Caki2 (cell line): ENCODE measurements at regions not wholly inside any gene's neighbourhood (a gene's known extent, or its start where the extent isn't known, plus 50 kb on each side); places are given as distances from the start of the nearest gene placed in this dataset.
"Not testable (repeated sequence)": the region's sequence is repeated elsewhere in the genome, so short reads cannot be mapped to it uniquely, and the experiment has no call there.

Source experiments
- DNase-seq: peaks from one replicate; pipeline ENCODE4 v3.0.0-alpha.2; 2015; ENCODE audit warnings: low read depth
- in situ Hi-C: cut with HindIII; loops from 2 replicates; pipeline ENCODE4 v1.10.0; 2016; ENCODE audit warnings: low sequenced_read_pairs, low pct_unique_long_range_greater_than_20kb, mixed read lengths

DNA sequence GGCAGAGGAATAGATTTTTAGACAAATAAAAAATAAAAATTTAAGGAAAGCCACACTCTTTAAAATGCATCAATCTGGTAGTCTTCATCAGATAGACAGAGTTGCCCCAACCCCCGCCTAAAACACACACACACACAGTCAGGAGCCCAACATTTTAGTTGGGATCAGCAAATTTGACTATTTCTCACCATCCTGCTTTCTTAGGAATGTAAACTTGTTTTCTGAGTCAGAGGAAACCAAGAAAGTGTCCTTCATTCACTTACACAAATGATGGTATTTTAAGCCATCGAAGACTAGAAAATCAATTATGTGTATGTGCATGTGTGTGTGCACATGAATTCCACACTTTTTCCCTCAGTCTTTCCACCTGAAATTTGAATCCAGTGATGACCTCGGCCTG lies 1657.5 kb downstream of the SLITRK1 start:
- in situ Hi-C loops: no loop called here
- no peak for DNase-seq

DNA sequence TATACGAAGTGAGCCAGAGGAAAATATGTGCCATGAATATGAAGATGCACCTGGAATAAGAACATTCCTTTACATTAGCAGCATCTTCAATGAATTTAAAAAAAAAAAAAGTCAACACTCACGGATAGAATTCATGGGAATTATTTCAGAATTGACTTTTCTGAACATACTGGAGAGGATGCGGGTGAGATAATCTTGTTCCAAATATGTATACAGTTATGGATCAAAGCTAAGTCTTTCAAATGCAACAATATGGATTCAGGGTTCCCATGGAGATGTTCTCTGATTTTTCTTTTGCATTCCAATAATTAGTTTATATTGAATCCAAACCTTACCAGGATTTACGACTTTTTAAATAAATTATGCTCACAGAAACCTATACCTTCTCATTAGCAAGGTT lies 1660.7 kb downstream of the SLITRK1 start:
- DNase-seq: no peak
- in situ Hi-C loops: no loop called here

DNA sequence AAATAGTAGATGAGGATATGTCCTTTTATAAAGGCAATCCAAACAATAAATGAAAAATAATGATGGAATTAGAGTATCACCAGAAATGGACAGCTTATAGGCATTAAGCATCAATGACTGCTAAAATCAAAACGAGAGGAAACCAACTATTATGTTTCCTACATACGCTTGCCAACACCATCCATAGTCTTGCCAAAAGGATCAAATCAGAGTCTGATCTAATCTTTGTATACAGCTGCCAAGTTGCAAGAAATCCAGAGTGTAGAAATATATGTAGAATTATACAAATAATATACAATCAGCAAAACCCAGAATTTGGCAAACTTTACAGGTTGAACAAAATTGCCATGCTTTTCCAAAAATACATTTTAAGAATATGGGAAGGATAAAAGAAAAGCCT lies 1661.6 kb downstream of the SLITRK1 start:
- in situ Hi-C loops: no loop called here
- DNase-seq: no peak

DNA sequence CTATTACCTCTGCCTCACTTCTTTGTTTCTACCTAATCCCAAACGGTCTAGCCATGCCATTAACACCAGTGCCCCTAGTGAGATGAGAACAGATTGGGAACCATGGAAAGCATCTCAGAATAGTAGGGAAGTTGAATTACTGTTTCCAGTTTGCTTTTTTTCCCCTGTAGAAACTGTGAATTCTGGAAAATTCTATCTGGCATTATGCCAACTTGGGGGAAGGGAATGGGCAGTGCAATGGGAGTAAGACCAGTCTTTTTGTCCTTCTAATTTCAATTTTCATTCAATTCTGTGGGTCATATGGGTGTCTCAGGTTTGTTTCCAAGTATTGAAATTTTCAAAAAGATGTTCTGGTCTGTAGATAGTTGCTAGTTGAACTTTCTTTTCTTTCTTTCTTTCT lies 1666.1 kb downstream of the SLITRK1 start:
- in situ Hi-C loops: no loop called here
- DNase-seq: no peak

DNA sequence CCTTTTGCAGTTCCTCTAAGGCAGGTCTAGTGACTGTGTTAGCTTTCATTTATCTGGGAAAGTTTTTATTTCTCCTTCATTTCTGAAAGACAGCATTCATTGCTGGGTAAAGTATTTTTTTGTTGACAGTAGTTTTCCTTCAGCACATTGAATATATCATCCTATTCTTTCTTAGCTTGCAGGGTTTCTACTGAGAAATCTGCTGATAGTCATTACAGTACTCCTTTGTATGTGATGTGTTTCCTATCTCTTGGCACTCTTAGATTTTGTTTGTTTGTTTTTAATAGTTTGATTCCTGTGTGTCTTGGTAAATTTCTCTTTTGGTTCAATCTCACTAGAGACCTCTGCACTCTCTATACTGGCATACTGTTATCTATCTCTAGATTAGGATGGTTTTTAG lies 1667.9 kb downstream of the SLITRK1 start:
- no peak for DNase-seq
- in situ Hi-C loops: no loop called here

DNA sequence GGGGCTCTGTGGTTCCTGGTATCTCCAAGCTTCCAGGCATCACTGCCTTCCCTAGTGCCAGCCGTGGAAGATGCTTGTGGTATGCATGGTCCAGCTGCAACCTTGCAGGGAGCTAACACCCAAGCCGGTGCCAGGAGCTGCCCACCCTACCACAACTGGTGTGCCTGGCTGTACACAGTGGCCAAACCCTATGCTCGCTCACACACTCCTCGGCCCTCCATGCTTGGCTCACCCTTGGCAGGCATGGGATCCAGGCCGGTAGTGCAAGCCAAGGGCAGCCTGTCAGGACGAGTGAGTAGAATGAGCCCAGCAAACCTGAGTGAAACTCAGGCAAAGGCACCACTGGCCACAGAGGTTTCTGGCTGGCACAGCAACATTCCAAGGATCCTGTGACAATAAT lies 1676.0 kb downstream of the SLITRK1 start:
- DNase-seq: no peak
- in situ Hi-C loops: no loop called here

DNA sequence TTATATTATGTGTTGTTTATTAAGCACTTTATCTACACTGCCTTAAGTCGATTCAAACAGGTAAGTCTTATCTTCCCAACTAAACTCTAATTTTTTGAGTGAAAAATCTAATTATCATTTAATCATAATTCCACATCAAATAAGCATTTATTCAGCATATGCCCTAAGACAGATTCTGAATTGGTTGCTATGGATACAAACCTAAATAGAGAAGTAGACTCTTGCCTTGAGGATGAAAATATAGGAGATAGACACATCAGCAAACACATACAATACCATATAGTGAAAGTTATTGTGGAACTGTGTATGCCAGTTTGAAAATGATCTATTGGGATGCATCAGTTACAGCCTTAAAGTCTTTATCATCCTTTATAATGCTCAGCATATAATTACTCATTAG lies 1679.9 kb downstream of the SLITRK1 start:
- in situ Hi-C loops: no loop called here
- DNase-seq: no peak

DNA sequence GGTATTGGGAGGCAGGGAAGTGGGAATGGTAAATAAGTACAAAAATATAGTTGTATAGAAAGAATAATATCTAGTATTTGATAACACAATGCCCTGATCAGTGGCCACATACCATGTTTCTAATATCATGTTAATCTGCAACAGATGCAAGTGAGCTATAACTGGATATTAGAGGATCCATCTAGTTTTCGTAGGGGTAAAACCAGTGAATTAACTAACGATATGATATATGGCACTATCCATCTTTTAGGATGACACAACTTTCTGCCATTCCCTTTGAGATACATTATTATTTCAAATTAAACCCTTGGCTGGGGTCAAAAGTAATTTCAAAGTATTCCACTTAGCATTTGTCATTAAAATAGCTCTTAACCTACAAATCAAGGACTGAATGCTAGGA lies 1686.2 kb downstream of the SLITRK1 start:
- no peak for DNase-seq
- in situ Hi-C loops: no loop called here

DNA sequence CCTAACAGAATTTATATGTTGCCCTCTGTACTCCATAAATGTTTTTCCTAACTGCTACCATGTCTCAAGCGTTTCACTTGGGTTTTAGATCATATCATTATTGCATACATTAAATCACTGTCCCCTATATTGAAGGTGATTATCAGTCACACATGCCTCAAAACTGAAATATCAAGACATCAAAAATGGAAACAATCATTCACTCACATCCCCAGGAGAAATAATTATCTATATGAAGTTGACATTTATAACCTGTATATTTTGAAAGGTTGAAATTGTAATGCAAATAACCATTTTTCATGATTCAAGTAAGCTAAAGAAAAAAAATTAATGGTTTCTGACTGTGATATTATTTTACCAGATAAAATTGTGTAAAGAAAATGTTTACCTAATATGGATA lies 1695.0 kb downstream of the SLITRK1 start:
- no peak for DNase-seq
- in situ Hi-C loops: no loop called here

DNA sequence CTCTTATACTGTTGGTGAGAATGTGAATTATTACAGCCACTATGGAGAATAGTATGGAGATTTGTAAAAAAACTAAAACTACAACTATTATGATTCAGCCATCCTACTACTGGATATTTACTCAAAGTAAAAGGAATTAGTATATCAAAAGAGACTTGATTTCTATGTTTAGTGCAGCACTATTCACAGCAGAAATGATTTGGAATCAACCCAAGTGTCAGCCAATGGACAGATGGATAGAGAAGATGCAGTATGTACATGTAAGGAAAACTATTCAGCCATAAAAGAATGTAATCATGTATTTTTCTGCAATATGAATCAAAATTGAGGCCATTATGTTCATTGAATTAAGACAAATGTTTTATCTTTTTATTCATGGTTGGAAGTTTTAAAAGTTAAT lies 1705.5 kb downstream of the SLITRK1 start:
- DNase-seq: no peak
- in situ Hi-C loops: no loop called here

DNA sequence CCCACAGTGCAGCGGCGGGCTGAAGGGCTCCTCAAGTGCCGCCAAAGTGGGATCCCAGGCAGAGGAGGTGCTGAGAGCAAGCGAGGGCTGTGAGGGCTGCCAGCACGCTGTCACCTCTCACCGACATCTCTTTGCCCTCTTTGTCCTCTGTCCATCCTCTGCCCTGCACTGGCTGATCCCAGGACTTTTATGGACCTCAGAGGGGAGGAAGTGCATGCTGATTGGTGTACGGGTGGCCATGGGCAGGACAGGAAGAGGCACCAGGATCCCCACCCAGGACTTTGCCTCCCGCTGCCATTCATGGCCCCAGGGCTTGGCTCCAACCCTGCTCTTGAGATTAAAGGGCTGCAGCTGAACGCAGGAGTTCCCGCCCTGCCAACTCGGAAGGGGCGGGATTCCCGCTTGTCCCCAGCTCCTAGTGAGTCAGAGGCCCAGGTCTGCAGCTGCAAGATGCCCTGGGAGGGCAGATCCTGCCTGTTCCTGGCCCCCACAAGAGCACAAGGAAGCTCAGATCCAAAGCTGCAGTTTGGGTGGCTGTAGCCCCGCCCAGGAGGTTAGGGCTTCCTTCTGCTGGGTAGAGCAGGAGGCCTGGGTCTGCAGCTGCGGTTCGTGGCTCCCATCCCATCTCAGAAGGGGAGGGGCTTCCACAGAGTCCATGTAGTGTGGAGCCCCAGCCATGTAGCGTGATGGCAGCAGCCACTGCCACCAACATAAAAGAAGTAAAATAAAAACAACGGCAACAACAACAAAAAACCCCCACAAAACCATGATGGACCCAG lies 1716.7 kb downstream of the SLITRK1 start:
- in situ Hi-C loops: no loop called here
- DNase-seq: no peak

DNA sequence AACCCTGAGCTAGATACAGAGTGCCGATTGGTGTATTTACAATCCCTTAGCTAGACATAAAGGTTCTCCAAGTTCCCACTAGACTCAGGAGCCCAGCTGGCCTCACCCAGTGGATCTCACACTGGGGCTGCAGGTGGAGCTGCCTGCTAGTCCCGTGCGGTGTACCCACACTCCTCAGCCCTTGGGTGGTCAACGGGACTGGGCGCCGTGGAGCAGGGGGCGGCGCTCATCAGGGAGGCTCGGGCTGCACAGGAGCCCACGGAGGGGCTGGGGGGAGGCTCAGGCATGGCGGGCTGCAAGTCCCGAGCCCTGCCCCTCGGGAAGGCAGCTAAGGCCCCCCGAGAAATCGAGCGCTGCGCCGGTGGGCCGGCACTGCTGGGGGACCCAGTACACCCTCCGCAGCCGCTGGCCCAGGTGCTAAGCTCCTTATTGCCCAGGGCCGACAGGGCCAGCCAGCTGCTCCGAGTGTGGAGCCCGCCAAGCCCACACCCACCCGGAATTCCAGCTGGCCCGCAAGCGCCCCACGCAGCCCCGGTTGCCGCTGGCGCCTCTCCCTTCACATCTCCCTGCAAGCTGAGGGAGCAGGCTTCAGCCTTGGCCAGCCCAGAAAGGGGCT lies 1717.4 kb downstream of the SLITRK1 start:
- in situ Hi-C loops, DNase-seq: not testable (repeated sequence)

DNA sequence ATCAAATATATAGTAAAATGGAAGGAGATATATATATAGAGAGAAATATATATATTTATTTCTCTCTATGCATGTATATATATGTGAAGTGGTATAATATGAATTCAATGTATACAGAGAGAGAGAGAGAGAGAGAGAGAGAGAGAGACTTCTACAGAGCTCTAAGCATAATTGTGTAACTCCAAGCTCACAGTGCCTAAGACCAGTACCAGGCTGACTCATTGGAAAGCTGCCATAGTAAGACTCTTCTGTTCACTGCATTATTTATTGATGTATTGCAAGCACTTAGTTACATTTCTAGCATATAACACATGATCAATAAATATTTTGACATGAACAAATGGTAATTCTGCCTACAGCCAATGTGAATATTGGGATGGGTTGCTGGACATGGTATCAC lies 1734.7 kb downstream of the SLITRK1 start:
- no peak for DNase-seq
- in situ Hi-C loops: no loop called here

DNA sequence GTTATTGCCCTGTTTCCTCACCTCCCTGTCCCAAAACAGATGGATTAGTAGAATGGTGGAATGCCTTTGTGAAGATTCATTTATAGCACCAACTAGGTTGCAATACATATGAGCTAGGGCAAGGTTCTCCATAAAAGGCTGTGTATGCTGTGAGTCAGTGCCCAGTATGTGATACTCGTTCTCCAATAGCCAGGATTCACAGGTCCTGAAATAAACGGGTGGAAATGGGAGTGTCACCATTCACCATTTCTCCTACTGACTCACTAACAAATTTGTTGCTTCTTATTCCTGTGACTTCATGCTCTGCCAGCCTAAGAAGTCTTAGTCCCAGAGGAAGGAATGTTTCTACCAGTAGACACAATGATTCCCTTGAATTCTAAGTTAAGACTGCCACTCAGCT lies 1745.4 kb downstream of the SLITRK1 start:
- in situ Hi-C loops: no loop called here
- DNase-seq: no peak

DNA sequence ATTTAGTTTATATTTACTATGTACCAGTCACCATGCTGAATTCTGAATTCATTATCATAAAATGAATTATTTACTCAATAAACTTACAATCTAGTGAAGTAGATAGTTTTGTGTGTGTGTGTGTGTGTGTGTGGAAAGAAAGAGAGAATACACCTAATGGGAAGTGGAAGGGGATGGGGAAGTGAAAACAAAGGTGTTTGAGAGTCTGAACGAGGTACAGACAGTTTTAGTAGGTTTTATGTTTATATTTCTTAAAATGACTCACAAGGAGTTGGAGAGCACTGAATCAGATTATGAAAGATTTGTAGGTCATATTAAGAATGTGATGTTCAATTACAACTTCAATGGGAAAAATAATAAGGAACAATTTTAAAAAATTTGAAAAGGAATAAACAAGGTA lies 1753.0 kb downstream of the SLITRK1 start:
- DNase-seq: no peak
- in situ Hi-C loops: no loop called here

DNA sequence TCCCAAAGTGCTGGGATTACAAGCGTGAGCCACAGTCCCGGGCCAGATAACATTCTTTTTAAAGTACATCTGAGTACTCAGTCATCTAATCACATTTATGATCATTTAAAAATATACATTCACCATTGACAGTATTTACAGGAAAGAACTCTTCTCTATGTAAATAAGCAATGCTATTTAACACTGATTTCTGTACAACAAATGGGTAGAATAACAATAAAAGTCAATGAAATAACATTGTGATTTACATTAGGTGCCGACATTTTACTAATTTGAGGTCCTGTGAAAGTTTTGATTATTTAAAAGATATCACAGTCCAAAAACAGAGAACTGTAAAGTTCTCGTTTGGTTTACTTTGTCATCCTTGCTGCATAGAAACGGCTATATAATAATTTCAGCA lies 1763.7 kb downstream of the SLITRK1 start:
- DNase-seq: no peak
- in situ Hi-C loops: no loop called here

DNA sequence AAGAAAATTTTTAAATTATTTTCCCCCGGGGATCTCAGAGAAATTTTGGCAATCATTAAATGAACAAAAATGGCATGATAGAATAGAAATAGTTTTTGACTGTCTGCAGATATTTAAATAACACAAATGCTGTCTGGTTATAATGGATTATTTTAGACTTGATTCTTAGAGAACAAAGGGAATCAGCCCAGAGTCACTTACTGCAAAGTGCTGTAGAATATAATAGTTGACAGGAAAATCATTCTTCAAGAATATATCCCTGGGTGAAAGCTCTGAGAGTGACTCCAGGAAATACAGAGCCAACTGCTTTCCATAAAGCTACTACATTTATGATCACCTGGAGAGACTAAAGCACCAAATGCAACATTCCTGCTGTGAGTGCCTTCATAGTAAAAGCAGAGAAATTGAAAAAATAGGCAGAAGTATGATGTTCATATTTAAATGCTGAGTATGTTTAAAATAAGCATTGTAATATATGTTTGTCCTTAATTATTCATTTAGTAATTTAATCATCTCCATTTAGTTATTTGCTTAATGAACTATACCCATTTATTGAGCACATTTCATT lies 1765.8 kb downstream of the SLITRK1 start:
- no peak for DNase-seq
- in situ Hi-C loops: no loop called here

DNA sequence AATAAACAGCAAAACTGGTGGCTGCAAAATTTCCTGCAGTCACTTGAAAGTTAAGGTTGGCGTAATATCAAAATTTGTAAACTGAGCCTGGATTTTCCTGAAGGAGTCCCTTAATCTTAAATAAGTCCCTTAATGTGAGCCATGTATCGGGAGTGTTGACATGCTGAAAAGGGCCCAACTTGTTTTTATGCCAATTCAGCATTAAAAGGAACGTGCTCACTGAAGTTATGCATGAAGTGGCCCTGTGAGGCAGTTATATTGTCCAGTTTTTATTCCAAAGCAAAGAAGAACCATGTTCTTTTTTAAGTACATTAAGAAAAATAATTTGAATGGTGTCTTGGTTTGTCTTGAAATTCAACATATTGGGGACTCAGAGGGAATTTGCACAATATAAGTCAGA lies 1766.9 kb downstream of the SLITRK1 start:
- no peak for DNase-seq
- in situ Hi-C loops: no loop called here

DNA sequence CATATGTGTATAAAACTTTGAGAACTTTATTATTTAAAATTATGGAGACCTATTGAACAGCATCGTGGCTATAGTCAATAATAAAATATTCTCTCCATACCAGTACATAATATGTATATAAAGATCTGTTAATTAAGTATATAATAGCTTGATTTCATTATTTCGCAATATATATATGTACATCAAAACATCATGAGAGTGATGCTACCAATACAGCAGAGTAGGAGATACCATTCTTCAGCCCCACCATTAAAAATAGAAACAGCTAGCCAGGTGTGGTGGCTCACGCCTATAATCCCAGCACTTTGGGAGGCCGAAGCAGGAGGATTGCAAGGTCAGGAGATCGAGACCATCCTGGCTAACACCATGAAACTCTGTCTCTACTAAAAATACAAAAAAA lies 1755.3 kb upstream of the SPRY2 start:
- DNase-seq: no peak
- in situ Hi-C loops: no loop called here

DNA sequence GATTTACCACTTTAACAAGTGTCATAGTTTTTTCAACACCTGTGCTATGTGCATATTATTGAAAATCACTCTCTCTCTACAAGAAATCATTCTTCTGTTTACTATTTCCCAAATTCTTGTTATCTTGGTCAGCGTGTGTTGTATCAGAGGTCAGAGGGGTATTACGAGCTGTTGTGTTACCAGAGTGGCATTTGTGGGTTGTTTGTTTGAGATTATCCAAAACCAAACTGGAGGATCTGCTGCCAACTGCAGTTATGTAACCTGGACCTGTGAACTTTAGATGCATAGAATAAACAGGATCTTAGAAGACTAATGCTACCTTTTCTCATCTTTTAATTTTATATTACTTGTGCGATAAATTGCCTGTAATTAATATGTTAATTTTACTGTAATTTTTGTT lies 1751.4 kb upstream of the SPRY2 start:
- in situ Hi-C loops: no loop called here
- no peak for DNase-seq
